Liver (tissue), 8 donors: ENCODE measurements at regions not wholly inside any gene's neighbourhood (a gene's known extent, or its start where the extent isn't known, plus 50 kb on each side); places are given as distances from the start of the nearest gene placed in this dataset.

Experiments used
- DNase-seq: peaks from one replicate; pipeline ENCODE4 v3.0.0-alpha.2; 2017; ENCODE audit warnings: low spot score
- H3K27ac ChIP-seq, 2 donors: one replicate each; pipeline ENCODE4 v1.7.0; 2013; ENCODE audit warnings: inconsistent platforms in 2 of 2, low read length in 2 of 2, control low read depth in 1 of 2, low read depth in 1 of 2, mild to moderate bottlenecking in 1 of 2
- H3K27me3 ChIP-seq, 4 donors: one replicate each; pipeline versions ENCODE4 v1.6.1 to v1.7.0; 2013; ENCODE audit warnings: low read length in 3 of 4, inconsistent platforms in 1 of 4, mild to moderate bottlenecking in 1 of 4, moderate library complexity in 1 of 4; ENCODE audit not compliant: control insufficient read depth in 4 of 4, insufficient read depth in 4 of 4
- H3K36me3 ChIP-seq, 4 donors: one replicate each; pipeline versions ENCODE4 v1.6.1 to v1.7.0; 2013; ENCODE audit warnings: low read length in 3 of 4, mild to moderate bottlenecking in 3 of 4, low read depth in 1 of 4, moderate library complexity in 1 of 4; ENCODE audit not compliant: control insufficient read depth in 4 of 4, insufficient read depth in 3 of 4
- H3K4me1 ChIP-seq, 4 donors: one replicate each; pipeline versions ENCODE4 v1.6.1 to v1.7.0; 2013; ENCODE audit warnings: low read length in 3 of 4, mild to moderate bottlenecking in 3 of 4, moderate library complexity in 1 of 4; ENCODE audit not compliant: control insufficient read depth in 4 of 4, insufficient read depth in 4 of 4
- H3K4me3 ChIP-seq, 3 donors: one replicate each; pipeline versions ENCODE4 v1.6.1 to v1.7.0; 2013; ENCODE audit warnings: low read length in 3 of 3, control low read depth in 1 of 3, low read depth in 1 of 3, mild to moderate bottlenecking in 1 of 3
- H3K9ac ChIP-seq, 2 donors: one replicate each; pipeline ENCODE4 v1.7.0; 2013; ENCODE audit warnings: low read length in 2 of 2, mild to moderate bottlenecking in 2 of 2, moderate library complexity in 2 of 2, control low read depth in 1 of 2, low read depth in 1 of 2
- H3K9me3 ChIP-seq, 4 donors: one replicate each; pipeline versions ENCODE4 v1.6.1 to v1.7.0; 2013; ENCODE audit warnings: low read length in 3 of 4; ENCODE audit not compliant: control insufficient read depth in 4 of 4
- ATF3 ChIP-seq: IDR thresholded peaks from 2 replicates; pipeline ENCODE4 v1.6.1; 2016; ENCODE audit warnings: antibody characterized with exemption
- CTCF ChIP-seq: fragments of 150-350 bp; IDR thresholded peaks from 2 replicates; pipeline ENCODE4 v1.5.1; 2017; ENCODE audit warnings: improper control_type of control experiment, low read depth, low read length; ENCODE audit not compliant: missing input control
- EGR1 ChIP-seq, 2 donors: IDR thresholded peaks; 2 replicates each; pipeline ENCODE4 v1.6.1; 2016 to 2018; ENCODE audit warnings: antibody characterized with exemption in 2 of 2, low read depth in 2 of 2
- FOXA1 ChIP-seq: IDR thresholded peaks from 2 replicates; pipeline ENCODE4 v1.6.1; 2016; ENCODE audit warnings: antibody characterized with exemption
- FOXA2 ChIP-seq: IDR thresholded peaks from 2 replicates; pipeline ENCODE4 v1.6.1; 2016; ENCODE audit warnings: antibody characterized with exemption
- GABPA ChIP-seq, 2 donors: IDR thresholded peaks in 1 of 2; conservative IDR thresholded peaks in 1 of 2; 2 replicates each; pipeline ENCODE4 v1.6.1; 2016; ENCODE audit warnings: antibody characterized with exemption in 2 of 2, mild to moderate bottlenecking in 1 of 2, moderate library complexity in 1 of 2
- HNF4A ChIP-seq, 2 donors: conservative IDR thresholded peaks; 2 replicates each; pipeline ENCODE4 v1.6.1; 2016; ENCODE audit warnings: antibody characterized with exemption in 2 of 2, mild to moderate bottlenecking in 2 of 2
- HNF4G ChIP-seq: IDR thresholded peaks from 2 replicates; pipeline ENCODE4 v1.6.1; 2016; ENCODE audit warnings: antibody characterized with exemption
- JUND ChIP-seq, 2 donors: IDR thresholded peaks; 2 replicates each; pipeline ENCODE4 v1.6.1; 2016; ENCODE audit warnings: antibody characterized with exemption in 2 of 2
- MAX ChIP-seq: IDR thresholded peaks from 2 replicates; pipeline ENCODE4 v1.6.1; 2016; ENCODE audit warnings: antibody characterized with exemption
- NR2F2 ChIP-seq: IDR thresholded peaks from 2 replicates; pipeline ENCODE4 v1.6.1; 2016; ENCODE audit warnings: antibody characterized with exemption
- RAD21 ChIP-seq, 2 donors: IDR thresholded peaks; 2 replicates each; pipeline ENCODE4 v1.6.1; 2016; ENCODE audit warnings: antibody characterized with exemption in 2 of 2, mild to moderate bottlenecking in 2 of 2
- REST ChIP-seq: IDR thresholded peaks from 2 replicates; pipeline ENCODE4 v1.6.1; 2016; ENCODE audit warnings: antibody characterized with exemption, mild to moderate bottlenecking
- RXRA ChIP-seq, 2 donors: IDR thresholded peaks; 2 replicates each; pipeline ENCODE4 v1.6.1; 2017 to 2018; ENCODE audit warnings: antibody characterized with exemption in 2 of 2, mild to moderate bottlenecking in 1 of 2
- SP1 ChIP-seq: IDR thresholded peaks from 2 replicates; pipeline ENCODE4 v1.6.1; 2018; ENCODE audit warnings: antibody characterized with exemption, mild to moderate bottlenecking
- TAF1 ChIP-seq: conservative IDR thresholded peaks from 2 replicates; pipeline ENCODE4 v1.6.1; 2016; ENCODE audit warnings: antibody characterized with exemption, mild to moderate bottlenecking
- YY1 ChIP-seq: IDR thresholded peaks from 2 replicates; pipeline ENCODE4 v1.6.1; 2016; ENCODE audit warnings: antibody characterized with exemption, mild to moderate bottlenecking
- ZBTB33 ChIP-seq: IDR thresholded peaks from 2 replicates; pipeline ENCODE4 v1.6.1; 2016; ENCODE audit warnings: antibody characterized with exemption
- WGBS: extraction: QIAGEN DNeasy Blood & Tissue Kit; methylation state at CpG from one replicate; pipeline ENCODE4 v1.1.7; 2013; 5-methylcytosine and 5-hydroxymethylcytosine counted together
- donor health status: healthy.
- donor health status: healthy.
- donor health status: healthy.
- donor health status: healthy.
- donor health status: healthy.

GRCh38 chr7:9869151-9869550 lies 1104.5 kb upstream of the PHF14 start:
- no peaks in the 10 kb centered on the region for H3K9me3 ChIP-seq
- H3K4me3 ChIP-seq: no peak overlapping the region
- no peaks in the 10 kb centered on the region for H3K36me3 ChIP-seq
- peaks cover 5 to 17% (median 15%) of the 10 kb centered on the region in 4 donors for H3K4me1 ChIP-seq
- DNase-seq: no peak
- peak overlapping the region; percentile 47 to 52 for H3K27ac ChIP-seq
- no peaks in the 10 kb centered on the region for H3K27me3 ChIP-seq
- no peak overlapping the region for H3K9ac ChIP-seq
- TF ChIP-seq HNF4G (peak; percentile 49), JUND (IDR thresholded peaks at IDR 0.05) (no peak), SP1 (peak; percentile 84), CTCF (no peak), FOXA1 (no peak), ZBTB33 (no peak), TAF1 (no peak), RXRA (IDR thresholded peaks at IDR 0.05) (peak in 1 of 2 donors; percentile 39), YY1 (no peak), EGR1 (IDR thresholded peaks at IDR 0.05; ENCODE audit: low read depth in 2 of 2) (no peak), ATF3 (no peak), NR2F2 (no peak), MAX (no peak), RAD21 (IDR thresholded peaks at IDR 0.05) (no peak), GABPA (IDR thresholded peaks at IDR 0.05 in 1 of 2, conservative IDR thresholded peaks at IDR 0.05 in 1 of 2) (no peak), REST (peak; percentile 14), HNF4A (conservative IDR thresholded peaks at IDR 0.05) (peak; percentile 78 to 80), FOXA2 (no peak)
- WGBS: 20% methylated on average over 1 of the region's 1 CpG
